ENCODE measurements at regions not wholly inside any gene's neighbourhood (a gene's known extent, or its start where the extent isn't known, plus 50 kb on each side); places are given as distances from the start of the nearest gene placed in this dataset.
"Not testable (repeated sequence)": the region's sequence is repeated elsewhere in the genome, so short reads cannot be mapped to it uniquely, and the experiment has no call there.

GRCh38 chr16:55018881-55019280 is 88.2 kb downstream of the IRX5 start:
- TF ChIP-seq CTCF (IDR thresholded peaks at IDR 0.05) = no peak
- TF ChIP-seq POLR2A (IDR thresholded peaks at IDR 0.05) = no peak
- 89% methylated on average over 12 to 24 of the region's 24 CpGs for WGBS, 2 donors
- no peak overlapping the region for H3K27ac ChIP-seq
- no peaks in the 10 kb centered on the region for H3K36me3 ChIP-seq
- intact Hi-C loops (cut with DNase I) = no loop called here
- no peaks in the 10 kb centered on the region for H3K27me3 ChIP-seq
- H3K4me1 ChIP-seq = no peaks in the 10 kb centered on the region
- H3K4me3 ChIP-seq (replicated peaks in 1 of 3) = no peak overlapping the region
- no peaks in the 10 kb centered on the region for H3K9me3 ChIP-seq
- DNase-seq = no peak

DNA sequence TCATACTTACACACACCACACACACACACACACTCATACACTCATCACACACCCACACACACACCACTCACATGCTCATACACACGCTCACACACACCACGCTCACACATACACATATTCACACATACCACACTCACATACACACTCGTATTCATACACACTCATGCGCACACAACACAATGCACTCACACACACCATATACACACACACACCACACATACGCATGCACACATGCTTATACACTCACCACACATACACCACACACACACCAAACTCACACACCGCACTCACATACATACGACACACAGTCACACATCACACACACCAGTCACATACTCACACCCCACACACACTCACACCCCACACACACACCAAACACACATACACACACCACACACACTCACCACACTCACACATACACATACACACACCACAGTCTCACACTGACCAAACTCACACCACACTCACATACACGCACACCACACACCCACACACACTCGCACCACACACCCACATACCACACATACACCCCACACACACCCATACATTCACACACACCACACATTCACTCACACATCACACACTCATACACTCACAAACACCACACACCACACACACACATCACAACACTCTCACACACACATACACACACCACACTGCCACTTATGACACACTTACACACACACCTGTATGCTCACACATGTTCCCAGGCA is 88.9 kb downstream of the IRX5 start:
- no peak for DNase-seq
- no peak overlapping the region for H3K4me3 ChIP-seq (replicated peaks in 1 of 3)
- H3K36me3 ChIP-seq = no peaks in the 10 kb centered on the region
- H3K27me3 ChIP-seq = no peaks in the 10 kb centered on the region
- TF ChIP-seq CTCF (IDR thresholded peaks at IDR 0.05) (no peak), POLR2A (IDR thresholded peaks at IDR 0.05) (no peak)
- intact Hi-C loops (cut with DNase I) = no loop called here
- WGBS, 2 donors = 96 to 98% methylated on average over 9 of the region's 9 CpGs
- H3K9me3 ChIP-seq = no peaks in the 10 kb centered on the region
- no peaks in the 10 kb centered on the region for H3K4me1 ChIP-seq
- H3K27ac ChIP-seq = no peak overlapping the region

- 57 to 61% methylated on average over 11 of the region's 11 CpGs for WGBS, 2 donors
- no peak for DNase-seq
- no peak for TF ChIP-seq POLR2A (IDR thresholded peaks at IDR 0.05)
- no peak for TF ChIP-seq CTCF (IDR thresholded peaks at IDR 0.05)
- no peaks in the 10 kb centered on the region for H3K9me3 ChIP-seq
- no peaks in the 10 kb centered on the region for H3K27me3 ChIP-seq
- H3K27ac ChIP-seq = no peak overlapping the region
- H3K36me3 ChIP-seq = no peaks in the 10 kb centered on the region
- H3K4me3 ChIP-seq (replicated peaks in 1 of 3) = no peak overlapping the region
- intact Hi-C loops (cut with DNase I) = no loop called here
- no peaks in the 10 kb centered on the region for H3K4me1 ChIP-seq
Measured at GRCh38 chr16:55021595-55022475, 91.2 kb downstream of the IRX5 start.

DNA sequence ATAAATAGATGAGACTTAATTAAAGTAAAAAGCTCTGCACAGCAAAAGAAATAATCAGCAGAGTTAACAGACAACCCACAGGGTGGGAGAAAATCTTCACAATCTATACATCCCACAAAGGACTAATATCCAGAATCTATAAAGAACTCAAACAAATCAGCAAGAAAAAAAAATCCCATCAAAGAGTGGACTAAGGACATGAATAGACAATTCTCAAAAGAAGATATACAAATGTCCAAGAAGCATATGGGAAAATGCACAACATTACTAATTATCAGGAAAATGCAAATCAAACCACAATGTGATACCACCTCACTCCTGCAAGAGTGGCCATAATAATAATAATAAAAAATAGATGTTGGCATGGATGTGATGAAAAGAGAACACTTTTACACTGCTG is 96.6 kb downstream of the IRX5 start:
- intact Hi-C loops (cut with DNase I); H3K36me3 ChIP-seq; H3K27ac ChIP-seq; H3K4me1 ChIP-seq; H3K4me3 ChIP-seq (replicated peaks in 1 of 3); DNase-seq; H3K9me3 ChIP-seq; H3K27me3 ChIP-seq: not testable (repeated sequence)

- WGBS, 2 donors = 83 to 86% methylated on average over 1 of the region's 1 CpG
- Histone ChIP-seq H3K36me3 (no peaks in the 10 kb centered on the region), H3K4me1 (no peaks in the 10 kb centered on the region), H3K27me3 (no peaks in the 10 kb centered on the region), H3K9me3 (no peaks in the 10 kb centered on the region), H3K4me3 (replicated peaks in 1 of 3) (no peak overlapping the region), H3K27ac (no peak overlapping the region)
- DNase-seq = no peak
- intact Hi-C loops (cut with DNase I) = no loop called here
- TF ChIP-seq CTCF (IDR thresholded peaks at IDR 0.05) (no peak), POLR2A (IDR thresholded peaks at IDR 0.05) (no peak)
Measured at GRCh38 chr16:55029509-55029908, 98.8 kb downstream of the IRX5 start.
